NCI-H128 (cell line): ENCODE measurements at regions not wholly inside any gene's neighbourhood (a gene's known extent, or its start where the extent isn't known, plus 50 kb on each side); places are given as distances from the start of the nearest gene placed in this dataset.

Experiments
- DNase-seq: peaks from one replicate; lab custom pipeline; 2025; ENCODE audit not compliant: unreplicated experiment; lab: John Stamatoyannopoulos, UW

DNA sequence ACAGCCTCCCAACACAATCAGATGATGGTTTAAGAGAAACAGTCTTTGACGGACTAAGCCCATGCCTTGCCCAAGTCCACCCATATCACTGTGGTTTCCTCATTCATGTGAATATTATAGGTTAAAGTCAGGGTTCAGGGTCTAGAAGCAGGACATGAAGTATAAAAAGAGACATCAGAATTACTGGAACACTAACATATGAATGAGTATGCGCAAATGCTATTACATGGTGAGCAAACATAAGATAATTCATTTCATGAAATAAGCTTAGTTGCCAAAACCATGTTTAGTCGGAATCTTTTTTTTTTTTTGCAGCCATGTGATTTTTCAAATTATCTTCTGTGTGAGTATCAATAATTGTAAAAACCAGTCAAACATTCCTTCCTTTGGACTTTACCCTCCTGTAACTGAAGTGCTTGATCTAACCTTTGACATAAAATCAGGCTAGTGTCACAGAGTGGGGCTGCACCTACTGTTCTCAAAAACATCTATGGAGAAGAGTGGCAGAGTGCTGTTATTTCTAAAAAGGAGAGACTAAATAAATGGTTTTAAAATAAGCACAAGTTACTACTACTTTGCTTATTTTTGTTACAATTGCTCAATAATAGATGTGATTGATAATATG, 84.9 kb upstream of the NRIP1 start:
- DNase-seq, result no peak

DNA sequence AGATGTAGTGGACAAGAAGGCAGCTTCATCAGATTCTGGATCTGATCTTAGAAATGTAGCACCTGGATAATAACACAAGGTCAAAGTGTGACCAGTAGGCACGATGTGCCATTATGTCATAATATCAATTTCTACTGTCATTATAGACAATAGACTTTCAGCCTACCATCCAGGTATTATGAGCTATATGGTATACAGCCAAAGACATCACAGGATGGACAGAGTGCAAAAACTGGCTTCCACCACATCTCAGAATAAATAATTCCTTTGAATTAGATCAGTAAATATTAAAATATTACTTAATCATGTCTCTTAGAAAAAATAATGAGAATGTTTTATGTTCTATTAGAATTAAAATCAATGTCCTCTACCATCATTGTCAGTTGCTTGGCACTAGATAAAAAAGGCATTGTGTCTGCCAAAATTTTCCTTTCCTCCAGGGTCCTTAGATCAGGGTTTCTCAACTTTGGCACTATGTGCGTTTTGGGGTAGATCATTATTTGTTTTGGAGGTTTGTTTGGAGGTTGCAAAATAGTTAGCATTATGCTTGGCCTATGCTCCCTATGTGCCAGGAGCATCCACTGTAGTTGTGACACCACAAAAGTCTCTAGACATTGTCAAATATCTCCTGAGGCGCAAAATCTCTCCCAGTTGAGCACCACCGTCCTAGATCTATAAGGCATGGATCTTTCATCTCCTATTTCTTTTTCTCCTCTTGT, 86.7 kb upstream of the NRIP1 start:
- DNase-seq, result no peak

DNA sequence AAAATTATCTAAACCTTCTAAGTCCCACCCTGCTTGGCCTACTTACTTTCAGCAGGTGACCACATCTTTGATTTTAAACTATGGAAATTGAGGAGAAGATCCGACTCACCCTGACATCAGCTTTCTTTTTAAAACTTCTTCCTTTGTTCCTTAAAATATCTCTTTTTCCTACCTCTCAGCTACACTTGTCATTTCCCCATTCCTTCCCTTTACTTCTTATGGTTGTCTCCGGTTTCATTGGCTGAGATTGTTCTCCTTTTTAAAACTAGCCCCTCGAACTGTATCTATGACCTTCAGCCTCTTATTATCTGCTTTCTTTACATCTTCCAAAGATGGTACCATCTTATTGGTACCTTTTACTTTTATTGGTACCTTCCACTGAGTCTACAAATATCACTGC, 87.8 kb upstream of the NRIP1 start:
- DNase-seq, result no peak

DNA sequence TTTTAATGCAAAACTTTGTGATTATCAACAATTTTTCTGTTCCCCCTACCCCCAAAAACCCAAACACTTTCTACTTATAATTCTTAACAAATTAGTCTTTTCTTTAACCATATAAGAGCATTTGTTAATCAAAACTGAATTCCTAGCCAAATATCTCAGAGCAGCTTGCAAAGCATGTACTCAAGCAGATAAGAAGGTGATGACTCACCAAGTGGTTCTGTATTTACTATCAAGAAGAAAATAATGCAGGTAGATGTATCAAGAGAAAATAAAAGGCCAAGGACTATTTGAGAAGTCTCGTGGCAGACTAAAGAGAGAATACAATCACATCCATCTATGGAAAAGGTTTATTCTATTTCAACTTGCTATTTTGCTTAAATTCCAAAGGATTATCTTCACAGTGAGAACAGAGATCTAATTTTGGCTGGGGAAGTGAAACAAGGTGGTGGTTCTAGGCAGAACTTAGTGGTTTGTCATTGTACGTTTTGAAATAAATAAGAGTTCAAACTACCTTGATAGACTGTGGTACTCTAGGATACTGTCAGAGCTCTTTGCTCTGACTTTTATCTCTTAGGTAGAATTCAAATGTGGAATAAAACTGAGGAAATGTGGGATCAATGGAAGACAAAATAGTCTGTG, 94.7 kb upstream of the NRIP1 start:
- no peak for DNase-seq

DNA sequence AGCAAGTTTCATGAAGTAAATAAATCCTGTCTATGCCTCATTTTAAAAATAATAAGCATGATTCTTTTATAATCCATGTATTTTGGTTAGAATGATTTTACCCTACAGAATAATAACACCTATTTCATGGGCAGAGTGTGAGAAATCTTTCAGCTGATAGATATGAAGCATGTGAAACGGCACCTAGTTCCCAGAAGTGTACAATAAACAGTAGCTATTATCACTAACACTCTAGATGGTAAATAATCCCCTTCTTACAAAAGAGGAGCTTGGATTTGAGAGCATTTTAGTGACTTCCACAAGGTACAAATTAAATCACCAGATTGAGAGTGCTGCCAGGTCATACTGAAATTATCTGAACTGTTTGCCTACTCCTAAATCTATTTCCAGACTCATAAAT, 95.3 kb upstream of the NRIP1 start:
- no peak for DNase-seq

DNA sequence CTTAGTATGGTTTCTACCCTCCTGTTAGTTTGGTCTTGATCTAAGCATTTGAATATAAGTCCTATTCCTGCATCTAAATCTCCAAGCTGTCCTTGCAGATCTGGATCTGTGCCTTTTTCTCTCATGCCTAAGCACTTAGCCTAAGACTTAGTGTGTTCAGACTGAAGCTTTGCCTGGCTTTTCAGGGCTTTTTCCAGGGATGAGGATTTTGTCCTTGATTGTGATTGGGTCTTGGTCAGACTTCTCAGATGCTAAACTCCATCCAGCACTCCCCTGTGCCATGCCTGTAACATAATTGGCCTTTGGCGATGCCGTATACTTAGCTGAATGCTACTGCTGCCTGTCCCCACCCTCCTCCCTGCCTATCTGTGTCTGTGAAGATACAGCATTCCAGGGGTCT, 98.1 kb upstream of the NRIP1 start:
- no peak for DNase-seq

DNA sequence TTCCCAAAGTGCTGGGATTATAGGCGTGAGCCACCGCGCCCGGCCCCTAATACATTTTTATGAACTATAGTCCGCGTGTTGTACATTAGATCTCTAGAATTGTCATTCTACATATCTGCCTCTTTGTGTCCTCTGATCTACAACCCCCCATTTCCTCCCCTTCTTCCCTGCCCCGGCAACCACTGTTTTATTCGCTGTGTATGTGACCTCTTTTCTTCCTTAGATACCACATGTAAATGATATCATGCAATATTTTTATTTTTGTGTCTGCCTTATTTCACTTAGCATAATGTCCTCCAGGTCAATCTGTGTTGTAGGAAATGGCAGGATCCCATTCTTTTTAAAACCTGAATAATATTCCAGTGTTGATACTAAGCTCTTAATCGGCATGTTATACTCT, 99.5 kb upstream of the NRIP1 start:
- no peak for DNase-seq

DNA sequence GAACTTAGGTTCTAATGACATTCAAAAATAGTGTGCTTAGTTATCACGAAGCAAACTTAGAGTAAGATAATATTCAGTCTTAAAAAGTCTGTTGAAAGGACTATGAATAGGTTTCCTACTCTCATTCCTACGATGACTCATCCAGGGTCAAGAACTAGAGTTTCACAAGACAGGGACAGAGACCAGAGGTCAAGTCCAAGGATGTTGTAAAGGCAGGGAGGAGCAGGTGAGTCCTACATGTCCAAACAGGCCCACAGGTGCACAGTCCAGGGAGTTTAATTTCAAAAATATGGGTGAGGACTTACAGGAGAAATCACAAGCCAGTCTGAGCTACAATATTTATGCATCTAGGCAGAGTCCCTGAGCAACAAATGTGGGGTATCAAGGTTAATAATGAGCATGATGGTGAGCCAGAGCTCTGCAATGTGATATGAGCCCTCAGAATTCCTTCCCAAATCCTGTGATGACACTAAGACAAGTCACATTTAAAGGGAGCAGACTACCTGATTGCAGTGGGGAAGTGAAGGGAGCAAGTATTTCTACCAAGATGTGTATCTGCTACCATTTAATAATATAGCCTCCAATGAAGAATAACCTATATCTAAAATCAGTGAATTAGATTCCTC, 100.0 kb upstream of the NRIP1 start:
- DNase-seq, result no peak

DNA sequence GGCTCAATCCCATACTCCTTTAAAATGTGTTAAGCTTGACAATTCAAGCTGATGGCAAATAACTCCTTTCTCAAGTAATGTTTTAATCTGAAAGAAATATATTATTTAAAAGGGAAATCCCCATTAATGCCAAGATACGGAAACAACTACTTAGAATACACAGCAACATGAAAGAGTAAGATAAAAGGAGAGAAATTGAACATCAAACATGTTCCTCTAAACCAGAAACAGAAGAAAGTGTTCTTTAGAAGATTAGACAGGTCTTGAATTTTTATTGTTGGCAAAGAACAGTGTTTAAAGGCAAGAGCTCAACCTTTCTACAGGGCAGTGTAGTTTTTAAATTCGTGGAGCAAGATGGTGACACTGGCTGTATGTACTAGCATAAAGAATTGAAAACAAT, 105.8 kb upstream of the NRIP1 start:
- no peak for DNase-seq

DNA sequence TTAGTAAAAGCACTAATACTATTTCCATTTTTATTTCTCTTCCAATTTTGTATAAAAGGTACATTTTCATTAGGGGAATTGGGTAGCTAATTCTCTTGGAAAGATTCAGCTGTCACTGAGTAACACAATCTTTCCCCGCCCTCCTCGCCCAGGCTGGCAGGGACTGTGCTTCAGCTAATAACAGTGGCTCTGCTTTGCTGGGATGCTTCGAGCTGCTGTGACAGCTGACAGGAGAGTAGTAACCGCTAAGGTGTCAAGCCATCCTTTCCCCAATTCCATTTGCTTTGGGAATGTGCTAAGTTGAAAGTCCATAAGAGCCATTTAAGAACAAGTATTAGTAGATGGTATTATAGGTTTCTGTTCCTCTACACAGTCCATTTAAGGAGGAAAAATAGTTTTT, 106.7 kb upstream of the NRIP1 start:
- DNase-seq, result no peak

DNA sequence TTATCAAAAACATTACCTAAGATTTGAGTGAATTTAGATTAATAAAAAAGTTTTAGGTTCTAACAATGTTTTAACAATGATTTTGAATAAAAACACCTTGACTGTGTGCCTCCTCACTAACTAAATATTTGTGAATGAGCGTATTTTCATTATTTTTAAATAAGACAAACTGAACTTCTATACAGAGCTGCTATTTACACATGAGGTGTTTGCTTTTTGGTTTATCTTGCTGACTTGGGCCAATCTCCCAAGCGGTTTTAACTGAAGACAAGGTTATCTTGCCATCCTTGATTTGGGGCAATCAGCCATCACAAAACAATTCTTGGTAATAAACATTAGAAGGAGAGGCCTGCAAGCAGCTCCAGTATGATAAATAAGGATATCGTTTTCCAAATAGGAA, 108.2 kb upstream of the NRIP1 start:
- DNase-seq, result no peak

DNA sequence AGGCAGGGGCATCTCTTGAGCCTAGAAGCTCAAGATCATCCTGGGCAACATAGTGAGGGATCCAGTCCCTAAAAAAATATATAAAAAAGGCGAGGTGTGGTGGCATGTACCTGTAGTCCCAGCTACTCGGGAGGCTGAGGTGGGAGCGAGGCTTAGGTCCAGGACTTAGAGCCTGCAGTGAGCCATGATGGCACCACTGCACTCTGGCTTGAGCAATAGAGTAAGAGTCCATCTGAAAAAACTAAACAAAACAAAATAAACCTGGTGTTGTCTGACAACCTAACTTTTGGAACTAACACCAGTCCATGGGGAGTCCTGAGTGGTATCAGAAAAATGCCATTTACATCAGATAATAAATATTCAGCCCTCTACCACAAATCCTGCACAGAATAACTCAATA, 110.1 kb upstream of the NRIP1 start:
- DNase-seq, result no peak

DNA sequence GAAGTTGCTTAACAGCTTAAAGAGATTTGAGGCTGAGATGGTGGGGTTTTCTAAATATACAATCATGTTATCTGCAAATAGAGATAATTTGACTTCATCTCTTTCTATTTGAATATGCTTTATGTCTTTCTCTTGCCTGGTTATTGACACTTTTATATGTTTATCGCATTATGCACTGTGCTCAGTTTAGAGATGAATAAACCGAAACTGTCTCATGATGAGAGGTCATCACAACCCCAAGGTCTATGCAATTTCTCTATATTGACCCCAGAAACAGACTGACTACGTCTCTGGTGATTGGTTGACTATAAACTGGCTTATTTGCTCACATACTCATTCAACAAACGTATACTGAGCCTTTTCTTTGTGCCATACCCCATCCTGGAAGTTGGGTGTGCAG, 117.9 kb upstream of the NRIP1 start:
- DNase-seq, result no peak

DNA sequence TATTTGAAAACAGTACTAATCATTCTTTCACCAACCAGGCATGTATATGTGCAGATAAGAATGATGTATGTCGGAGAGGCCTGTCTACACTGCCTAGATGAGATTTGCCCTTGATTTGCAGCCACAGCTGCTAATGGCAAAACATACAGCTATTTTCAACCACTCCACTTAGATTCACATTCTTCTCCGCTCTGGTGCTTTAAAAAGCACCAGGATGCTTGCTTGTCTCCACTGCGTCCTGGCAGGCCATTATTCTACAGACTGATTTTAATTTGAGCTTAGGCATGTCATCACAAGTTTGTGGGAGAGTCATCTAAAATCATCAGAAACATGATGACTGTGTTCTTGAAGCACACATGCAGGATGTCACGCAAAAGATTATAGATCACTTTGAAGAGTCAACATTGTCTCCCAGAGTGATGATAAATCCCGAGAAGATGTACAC, 119.0 kb upstream of the NRIP1 start:
- no peak for DNase-seq

DNA sequence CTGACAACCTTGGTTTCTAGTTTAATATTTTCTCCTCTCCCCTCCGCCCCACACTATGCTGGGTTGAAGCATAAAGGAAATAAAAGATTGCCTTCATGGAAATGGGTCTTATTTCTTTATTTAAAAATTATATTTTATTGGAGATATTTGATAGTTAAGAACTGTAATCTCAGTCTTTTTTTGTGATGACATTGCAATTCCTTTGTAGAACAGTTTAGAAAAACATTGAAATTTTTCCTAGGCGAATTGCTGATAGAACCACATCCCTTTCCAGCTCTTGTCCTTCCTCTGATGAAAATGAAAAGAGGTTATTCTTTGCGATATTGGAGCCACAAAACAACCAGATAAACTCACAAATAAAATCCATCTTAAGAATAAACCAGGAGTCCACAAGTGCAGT, 125.6 kb upstream of the NRIP1 start:
- DNase-seq, result no peak

DNA sequence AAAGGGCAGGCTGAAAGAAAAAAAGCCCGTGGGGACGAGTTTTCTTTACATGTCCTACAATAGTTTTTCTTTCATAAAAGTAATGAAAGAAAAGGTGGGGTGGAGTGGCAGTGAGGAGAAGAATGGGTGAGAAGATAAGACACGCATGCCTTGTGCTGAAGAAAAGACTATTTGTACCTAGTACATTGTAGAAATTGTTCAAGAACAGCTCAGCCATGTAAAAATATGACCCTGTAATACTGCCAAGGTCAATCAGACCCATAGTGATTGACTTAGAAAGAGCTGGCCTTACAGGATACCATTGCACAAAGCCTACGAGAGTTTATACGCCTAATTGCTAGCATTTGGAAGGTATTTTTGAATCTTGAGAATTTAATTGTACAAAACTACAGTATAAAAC, 126.0 kb upstream of the NRIP1 start:
- no peak for DNase-seq

DNA sequence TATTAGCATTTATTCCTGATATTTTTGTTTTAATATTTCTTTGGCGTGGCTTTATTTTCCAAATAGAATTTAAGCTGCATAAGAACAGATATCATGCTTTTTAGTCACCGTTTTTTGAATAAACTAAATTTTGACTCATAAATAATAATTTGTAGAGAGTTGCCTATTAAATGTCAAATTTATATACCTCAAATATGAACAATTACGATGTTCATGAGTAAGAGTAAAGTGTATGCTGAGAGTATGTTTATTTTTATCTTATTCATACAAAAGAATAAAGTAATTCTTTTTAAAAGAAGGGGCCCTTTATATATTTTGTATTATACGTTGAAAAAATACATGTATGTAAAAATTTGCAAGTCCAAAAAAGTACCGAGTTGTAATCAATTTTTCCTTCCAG, 126.5 kb upstream of the NRIP1 start:
- DNase-seq, result no peak

DNA sequence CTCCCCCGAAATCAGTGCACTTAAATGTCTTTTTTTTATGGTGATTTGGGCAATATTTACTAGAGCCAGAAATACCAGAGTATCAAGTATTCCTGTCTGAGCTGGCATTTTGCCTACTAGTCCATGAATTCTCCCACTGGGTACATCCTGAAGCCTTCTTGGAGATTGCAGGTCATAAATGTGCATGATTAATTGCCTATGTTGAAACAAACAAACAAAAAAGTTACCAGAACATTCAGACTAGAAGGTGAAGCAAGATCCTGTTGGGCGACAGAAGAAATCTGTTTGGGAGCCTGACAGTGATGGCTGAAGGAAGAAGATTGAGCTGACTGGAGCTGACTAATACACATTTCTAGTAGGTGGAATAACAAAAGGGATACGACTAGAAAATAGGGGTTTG, 127.4 kb upstream of the NRIP1 start:
- DNase-seq, result no peak

DNA sequence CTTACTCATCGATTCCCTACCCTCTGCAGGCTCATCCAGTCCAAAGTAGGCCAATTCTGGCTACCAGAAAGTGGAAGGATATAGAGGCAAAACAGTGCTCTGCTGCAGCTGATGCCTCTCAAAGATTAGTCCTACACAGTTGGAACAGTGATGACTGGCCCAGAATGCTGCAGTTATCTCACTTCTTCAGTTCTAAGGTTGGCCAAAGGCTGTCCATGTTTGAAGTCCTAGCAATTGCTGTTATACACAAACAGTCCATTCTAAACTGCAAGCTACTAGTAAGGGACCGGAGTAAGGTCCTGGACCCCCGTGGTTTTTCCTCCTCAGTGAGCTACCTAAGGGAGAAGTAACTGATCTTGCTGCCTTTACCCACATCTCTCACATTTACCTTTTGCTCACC, 129.1 kb upstream of the NRIP1 start:
- DNase-seq, result no peak

DNA sequence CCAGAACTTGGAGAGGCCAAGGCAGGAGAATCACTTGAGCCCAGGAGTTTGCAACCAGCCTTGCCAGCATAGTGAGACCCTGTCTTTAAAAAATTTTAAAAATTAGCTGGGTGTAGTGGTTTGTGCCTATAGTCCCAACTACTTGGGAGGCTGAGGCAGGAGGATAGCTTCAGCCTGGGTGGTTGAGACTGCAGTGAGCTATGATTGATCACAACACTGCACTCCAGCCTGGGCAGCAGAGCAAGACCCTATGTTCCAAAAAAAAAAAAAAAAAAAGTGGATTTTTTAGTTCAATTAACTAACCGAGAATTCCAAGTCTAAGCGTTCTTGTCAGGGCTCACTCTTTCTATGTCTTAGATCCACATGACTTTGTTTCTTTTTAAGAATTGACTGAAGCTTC, 130.3 kb upstream of the NRIP1 start:
- no peak for DNase-seq

DNA sequence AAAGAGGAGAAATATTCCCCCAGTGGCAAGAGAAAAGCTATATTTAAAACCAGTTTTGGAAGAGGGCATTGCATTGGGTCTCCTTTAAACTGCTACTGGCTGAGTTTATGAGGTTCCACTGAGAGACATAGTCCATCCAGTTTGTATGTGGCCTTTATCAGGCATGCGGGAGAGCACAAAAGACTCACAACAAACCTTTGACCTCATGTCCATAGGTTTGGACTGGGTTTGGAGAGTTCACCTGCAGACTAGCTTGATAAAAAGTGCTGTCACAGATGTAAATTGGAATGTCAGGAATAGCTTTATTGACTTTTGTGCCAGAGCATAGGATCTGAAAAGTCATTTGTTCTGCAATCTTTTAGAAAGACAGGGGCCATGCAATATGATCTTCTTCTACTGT, 131.0 kb upstream of the NRIP1 start:
- DNase-seq, result no peak

DNA sequence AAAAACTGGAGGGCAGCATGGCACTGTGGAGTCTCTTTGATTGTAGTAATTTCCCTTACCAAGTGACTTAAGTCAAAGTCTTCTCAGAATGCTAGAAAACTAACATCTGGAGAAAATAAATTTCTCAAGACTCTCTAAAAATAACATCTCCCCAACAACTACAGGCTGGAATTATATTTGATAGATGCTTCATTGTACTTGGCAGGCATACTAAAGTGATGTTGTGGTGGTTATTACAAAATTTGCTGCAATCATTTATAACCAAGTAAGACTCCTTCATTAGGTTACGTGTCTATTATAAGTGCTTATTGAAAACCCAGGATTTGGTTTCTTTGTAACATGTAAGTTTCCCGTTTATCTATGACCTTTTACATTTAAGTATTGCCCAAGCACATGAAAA, 132.9 kb upstream of the NRIP1 start:
- no peak for DNase-seq
